ENCODE measurements at regions not wholly inside any gene's neighbourhood (a gene's known extent, or its start where the extent isn't known, plus 50 kb on each side); places are given as distances from the start of the nearest gene placed in this dataset.
A peak's percentile ranks its signal among the peaks of the same experiment; 100 is the strongest.

GRCh38 chr4:27173280-27173679, 312.6 kb downstream of the STIM2 start:
- in situ Hi-C loops (cut with HindIII; ENCODE audit: low pct_unique_long_range_greater_than_20kb, low sequenced_read_pairs), result no loop called here
- TF ChIP-seq JUND (IDR thresholded peaks at IDR 0.05; ENCODE audit: low read depth), result no peak
- DNase-seq (ENCODE audit: low read depth in 1 of 2, low spot score in 1 of 2), result no peak

- in situ Hi-C loops (cut with HindIII; ENCODE audit: low pct_unique_long_range_greater_than_20kb, low sequenced_read_pairs), result no loop called here
- peak in 1 of 2 experiments; percentile 43 for DNase-seq (ENCODE audit: low read depth in 1 of 2, low spot score in 1 of 2)
- no peak for TF ChIP-seq JUND (IDR thresholded peaks at IDR 0.05; ENCODE audit: low read depth)
Measured at GRCh38 chr4:27176400-27176799, 315.8 kb downstream of the STIM2 start.

- no peak for TF ChIP-seq JUND (IDR thresholded peaks at IDR 0.05; ENCODE audit: low read depth)
- DNase-seq (ENCODE audit: low read depth in 1 of 2, low spot score in 1 of 2), result no peak
- in situ Hi-C loops (cut with HindIII; ENCODE audit: low pct_unique_long_range_greater_than_20kb, low sequenced_read_pairs), result no loop called here
Measured at GRCh38 chr4:27176881-27177280, 316.2 kb downstream of the STIM2 start.

GRCh38 chr4:27178061-27178460, 317.4 kb downstream of the STIM2 start:
- in situ Hi-C loops (cut with HindIII; ENCODE audit: low pct_unique_long_range_greater_than_20kb, low sequenced_read_pairs), result no loop called here
- no peak for DNase-seq (ENCODE audit: low read depth in 1 of 2, low spot score in 1 of 2)
- no peak for TF ChIP-seq JUND (IDR thresholded peaks at IDR 0.05; ENCODE audit: low read depth)

- no peak for DNase-seq (ENCODE audit: low read depth in 1 of 2, low spot score in 1 of 2)
- TF ChIP-seq JUND (IDR thresholded peaks at IDR 0.05; ENCODE audit: low read depth), result no peak
- in situ Hi-C loops (cut with HindIII; ENCODE audit: low pct_unique_long_range_greater_than_20kb, low sequenced_read_pairs), result no loop called here
Measured at GRCh38 chr4:27181693-27182092, 321.1 kb downstream of the STIM2 start.

GRCh38 chr4:27182211-27182610, 321.6 kb downstream of the STIM2 start:
- DNase-seq (ENCODE audit: low read depth in 1 of 2, low spot score in 1 of 2), result no peak
- in situ Hi-C loops (cut with HindIII; ENCODE audit: low pct_unique_long_range_greater_than_20kb, low sequenced_read_pairs), result no loop called here
- TF ChIP-seq JUND (IDR thresholded peaks at IDR 0.05; ENCODE audit: low read depth), result no peak

- in situ Hi-C loops (cut with HindIII; ENCODE audit: low pct_unique_long_range_greater_than_20kb, low sequenced_read_pairs), result no loop called here
- DNase-seq (ENCODE audit: low read depth in 1 of 2, low spot score in 1 of 2), result no peak
Measured at GRCh38 chr4:27184508-27185155, 324.0 kb downstream of the STIM2 start.

GRCh38 chr4:27186710-27187109, 326.1 kb downstream of the STIM2 start:
- no peak for DNase-seq (ENCODE audit: low read depth in 1 of 2, low spot score in 1 of 2)
- in situ Hi-C loops (cut with HindIII; ENCODE audit: low pct_unique_long_range_greater_than_20kb, low sequenced_read_pairs), result no loop called here
- no peak for TF ChIP-seq JUND (IDR thresholded peaks at IDR 0.05; ENCODE audit: low read depth)

More at GRCh38 chr4:27184508-27185155, 324.0 kb downstream of the STIM2 start:
- TF ChIP-seq JUND (IDR thresholded peaks at IDR 0.05; ENCODE audit: low read depth), result no peak

- in situ Hi-C loops (cut with HindIII; ENCODE audit: low pct_unique_long_range_greater_than_20kb, low sequenced_read_pairs), result no loop called here
- TF ChIP-seq JUND (IDR thresholded peaks at IDR 0.05; ENCODE audit: low read depth), result no peak
- no peak for DNase-seq (ENCODE audit: low read depth in 1 of 2, low spot score in 1 of 2)
Measured at GRCh38 chr4:27187786-27188185, 327.1 kb downstream of the STIM2 start.

- TF ChIP-seq JUND (IDR thresholded peaks at IDR 0.05; ENCODE audit: low read depth), result no peak
- no peak for DNase-seq (ENCODE audit: low read depth in 1 of 2, low spot score in 1 of 2)
- in situ Hi-C loops (cut with HindIII; ENCODE audit: low pct_unique_long_range_greater_than_20kb, low sequenced_read_pairs), result no loop called here
Measured at GRCh38 chr4:27189683-27190082, 329.0 kb downstream of the STIM2 start.

GRCh38 chr4:27191592-27191991, 331.0 kb downstream of the STIM2 start:
- DNase-seq (ENCODE audit: low read depth in 1 of 2, low spot score in 1 of 2), result no peak
- in situ Hi-C loops (cut with HindIII; ENCODE audit: low pct_unique_long_range_greater_than_20kb, low sequenced_read_pairs), result no loop called here
- TF ChIP-seq JUND (IDR thresholded peaks at IDR 0.05; ENCODE audit: low read depth), result no peak

GRCh38 chr4:27194599-27195176, 334.0 kb downstream of the STIM2 start:
- in situ Hi-C loops (cut with HindIII; ENCODE audit: low pct_unique_long_range_greater_than_20kb, low sequenced_read_pairs), result no loop called here
- no peak for DNase-seq (ENCODE audit: low read depth in 1 of 2, low spot score in 1 of 2)
- no peak for TF ChIP-seq JUND (IDR thresholded peaks at IDR 0.05; ENCODE audit: low read depth)

GRCh38 chr4:27198246-27198645, 337.6 kb downstream of the STIM2 start:
- in situ Hi-C loops (cut with HindIII; ENCODE audit: low pct_unique_long_range_greater_than_20kb, low sequenced_read_pairs), result no loop called here
- no peak for TF ChIP-seq JUND (IDR thresholded peaks at IDR 0.05; ENCODE audit: low read depth)

GRCh38 chr4:27198971-27199370, 338.3 kb downstream of the STIM2 start:
- in situ Hi-C loops (cut with HindIII; ENCODE audit: low pct_unique_long_range_greater_than_20kb, low sequenced_read_pairs), result no loop called here
- no peak for TF ChIP-seq JUND (IDR thresholded peaks at IDR 0.05; ENCODE audit: low read depth)
- DNase-seq (ENCODE audit: low read depth in 1 of 2, low spot score in 1 of 2), result no peak

More at GRCh38 chr4:27198246-27198645, 337.6 kb downstream of the STIM2 start:
- DNase-seq (ENCODE audit: low read depth in 1 of 2, low spot score in 1 of 2), result no peak
